Activated CD4-positive, alpha-beta T cell treated with anti-CD3 and anti-CD28 coated beads for 24 hours (primary cell): ENCODE measurements at regions not wholly inside any gene's neighbourhood (a gene's known extent, or its start where the extent isn't known, plus 50 kb on each side); places are given as distances from the start of the nearest gene placed in this dataset.

ENCODE experiments used
- DNase-seq, 2 donors: peaks; one replicate each; pipeline ENCODE4 v3.0.0-alpha.2; 2020; ENCODE audit warnings: low read depth in 2 of 2

- no peak for DNase-seq
Observed at GRCh38 chr2:128437204-128437565, 118.5 kb upstream of the HS6ST1 start.

- no peak for DNase-seq
Observed at GRCh38 chr2:128438091-128438490, 119.4 kb upstream of the HS6ST1 start.

GRCh38 chr2:128438586-128438985 is 119.9 kb upstream of the HS6ST1 start:
- DNase-seq: no peak

DNA sequence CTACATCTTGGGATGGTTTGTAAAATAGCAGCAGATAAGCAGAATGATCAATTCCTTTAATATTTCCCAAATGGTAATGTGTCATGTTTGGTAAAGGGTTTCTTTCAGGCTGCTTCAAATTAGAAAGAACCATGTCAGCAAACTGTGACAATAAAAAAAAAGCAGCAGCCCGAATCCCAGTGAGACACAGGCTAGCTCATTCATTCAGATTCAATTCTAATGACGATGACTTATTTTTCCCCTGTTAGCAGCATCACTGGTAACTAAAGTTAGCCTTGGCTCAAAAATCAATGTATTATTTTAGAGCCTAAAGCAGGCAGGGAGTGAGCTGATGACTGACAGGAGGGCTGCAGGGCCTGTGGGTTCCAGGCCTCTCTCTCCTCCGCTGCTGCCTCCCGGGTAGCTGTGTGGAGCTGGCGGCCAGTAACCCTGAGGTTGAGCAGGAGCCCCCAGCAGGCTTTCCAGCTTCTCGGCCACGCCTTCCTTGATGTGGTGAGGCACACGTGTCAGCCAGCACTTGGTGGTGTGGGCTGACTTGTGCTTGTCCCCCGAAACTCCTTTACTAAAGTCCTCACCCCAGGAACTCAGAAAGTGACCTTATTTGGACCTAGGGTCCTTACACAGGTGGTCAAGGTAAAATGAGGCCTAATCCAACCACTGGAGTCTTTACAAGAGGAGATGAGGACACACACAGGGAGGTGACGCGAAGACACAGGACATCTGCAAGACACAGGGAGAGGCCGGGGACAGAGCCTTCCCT is 120.5 kb upstream of the HS6ST1 start:
- no peak for DNase-seq

DNA sequence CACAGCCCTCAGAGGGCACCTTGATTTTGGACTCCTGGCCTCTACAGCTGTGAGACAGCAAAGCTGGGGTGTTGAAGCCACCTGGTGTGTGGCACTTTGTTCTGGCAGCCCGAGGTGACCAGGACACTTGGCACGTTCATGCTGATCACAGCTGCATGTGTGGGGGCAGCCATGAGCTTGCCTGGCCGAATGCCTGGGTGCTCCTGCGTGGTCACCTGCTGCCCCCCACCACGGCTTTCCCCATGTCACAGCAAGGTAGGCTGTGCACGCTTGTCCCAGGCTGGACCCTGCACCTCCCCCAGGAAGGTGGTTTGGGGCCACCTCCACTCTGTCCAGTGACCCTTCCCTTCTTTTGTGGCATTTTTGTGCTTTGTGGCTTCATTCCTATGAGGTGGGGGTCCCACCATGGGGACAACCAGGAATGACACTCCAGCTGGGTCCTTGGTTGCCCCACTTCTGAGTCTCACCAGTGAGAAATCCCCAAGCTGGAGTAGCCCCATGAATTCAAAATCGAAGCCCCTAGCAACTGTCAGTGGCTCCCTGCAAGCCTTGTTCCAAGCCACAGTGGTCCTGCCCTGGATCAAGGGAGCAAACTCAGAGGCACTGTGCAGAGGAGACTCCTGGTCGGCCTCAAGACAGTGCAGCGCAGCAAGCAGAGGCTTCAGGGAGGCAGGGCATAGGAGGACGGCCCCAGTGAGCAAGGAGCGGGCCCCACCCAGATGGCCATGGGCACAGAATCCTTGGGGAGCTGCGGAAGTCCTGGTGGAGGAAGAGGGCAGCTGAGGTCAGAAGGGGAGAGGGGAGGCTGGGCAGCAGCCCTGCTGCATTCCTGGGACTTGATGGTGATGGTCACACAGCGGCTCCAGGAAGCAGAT is 121.4 kb upstream of the HS6ST1 start:
- no peak for DNase-seq

- DNase-seq: no peak
Observed at GRCh38 chr2:128440666-128441340, 122.1 kb upstream of the HS6ST1 start.

- DNase-seq: no peak
Observed at GRCh38 chr2:128441341-128442052, 122.8 kb upstream of the HS6ST1 start.

- DNase-seq: no peak
Observed at GRCh38 chr2:128442053-128442751, 123.5 kb upstream of the HS6ST1 start.

DNA sequence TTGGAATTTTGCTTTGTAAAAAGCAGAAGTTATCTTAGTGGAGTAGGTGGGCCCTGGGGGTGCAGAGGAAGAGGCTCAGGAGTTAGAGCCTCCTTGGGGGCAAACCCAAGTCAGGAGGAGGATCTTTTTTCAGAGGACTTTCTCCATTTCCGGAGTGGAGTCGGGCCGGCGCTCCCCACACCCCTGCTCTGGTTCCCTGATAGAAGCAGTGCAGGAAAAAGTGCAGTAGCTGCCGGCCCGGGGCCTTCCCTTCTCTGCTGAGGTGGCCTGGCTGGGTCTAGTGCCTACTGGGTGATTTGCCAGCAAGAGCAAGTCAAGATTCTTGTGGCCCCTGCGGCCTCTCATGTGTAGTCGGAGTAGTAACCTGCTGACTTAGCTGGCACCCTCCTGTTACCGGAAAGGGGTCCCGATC is 124.2 kb upstream of the HS6ST1 start:
- DNase-seq: no peak

DNA sequence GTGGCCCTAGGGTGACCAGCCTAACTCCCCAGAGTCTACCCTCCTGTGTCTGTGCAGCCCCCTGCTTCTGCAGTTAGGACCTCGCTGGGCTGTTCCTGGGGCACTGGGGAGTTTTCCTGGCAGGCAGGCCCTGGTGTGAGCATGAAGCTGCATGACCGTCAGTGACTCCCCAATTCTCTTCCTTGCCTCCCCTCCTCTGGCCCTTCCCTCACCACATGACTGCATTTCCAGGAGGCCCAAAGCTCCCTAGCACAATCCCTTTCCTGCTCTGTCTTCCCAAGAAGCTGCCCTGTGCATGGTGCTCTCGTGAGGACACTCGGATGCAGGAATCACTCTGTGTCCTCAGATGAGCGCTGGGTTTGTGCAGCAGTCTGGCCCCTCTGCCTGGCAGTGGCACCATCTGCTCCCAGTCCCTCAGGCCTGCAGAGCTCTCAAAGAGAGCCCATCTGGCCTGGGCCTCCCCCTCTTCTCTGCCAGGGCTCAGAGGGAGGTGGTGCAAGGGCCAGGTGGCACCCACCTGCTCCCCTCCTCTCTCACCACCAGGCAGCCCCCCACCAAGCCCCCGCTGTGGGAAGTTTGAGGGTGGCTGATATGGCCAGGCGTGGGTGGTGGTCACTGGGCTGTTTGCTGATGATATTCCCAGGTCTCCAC is 125.6 kb upstream of the HS6ST1 start:
- no peak for DNase-seq

GRCh38 chr2:128444816-128445522 is 126.3 kb upstream of the HS6ST1 start:
- DNase-seq: no peak

GRCh38 chr2:128445523-128445900 is 126.8 kb upstream of the HS6ST1 start:
- no peak for DNase-seq

GRCh38 chr2:128446049-128446873 is 127.6 kb upstream of the HS6ST1 start:
- no peak for DNase-seq

DNA sequence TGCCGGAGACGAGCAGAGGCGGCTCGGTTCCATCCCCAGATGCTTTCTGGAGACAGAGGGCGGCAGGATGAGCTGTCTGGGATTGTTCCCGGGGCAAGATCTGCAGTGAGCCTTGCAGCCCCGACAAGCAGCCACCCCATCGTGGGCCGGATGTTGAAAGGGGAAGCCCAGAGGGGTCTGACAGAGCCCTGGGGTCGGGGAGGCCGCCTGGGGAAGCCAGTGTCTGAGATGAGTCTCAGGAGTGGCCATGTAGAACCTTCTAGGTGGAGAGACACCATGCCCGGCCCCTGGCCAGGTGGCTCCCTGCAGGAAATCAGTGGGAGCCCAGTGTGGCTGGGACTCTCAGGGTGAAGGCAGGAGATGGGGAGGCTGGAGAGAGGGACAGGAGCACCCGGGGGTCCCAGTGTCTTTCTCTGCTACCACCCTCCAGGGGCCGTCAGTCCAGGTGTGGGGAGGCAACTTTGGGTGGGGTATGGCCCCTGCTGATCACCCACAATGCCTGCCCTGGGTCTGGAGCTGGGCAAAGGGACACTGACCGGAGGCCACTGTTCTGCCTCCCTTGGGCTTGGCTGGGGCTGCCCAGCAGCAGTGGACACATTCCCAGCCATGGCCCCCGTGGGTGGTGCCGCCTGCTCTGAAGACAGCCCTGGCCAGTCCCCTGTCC is 128.3 kb upstream of the HS6ST1 start:
- no peak for DNase-seq

DNA sequence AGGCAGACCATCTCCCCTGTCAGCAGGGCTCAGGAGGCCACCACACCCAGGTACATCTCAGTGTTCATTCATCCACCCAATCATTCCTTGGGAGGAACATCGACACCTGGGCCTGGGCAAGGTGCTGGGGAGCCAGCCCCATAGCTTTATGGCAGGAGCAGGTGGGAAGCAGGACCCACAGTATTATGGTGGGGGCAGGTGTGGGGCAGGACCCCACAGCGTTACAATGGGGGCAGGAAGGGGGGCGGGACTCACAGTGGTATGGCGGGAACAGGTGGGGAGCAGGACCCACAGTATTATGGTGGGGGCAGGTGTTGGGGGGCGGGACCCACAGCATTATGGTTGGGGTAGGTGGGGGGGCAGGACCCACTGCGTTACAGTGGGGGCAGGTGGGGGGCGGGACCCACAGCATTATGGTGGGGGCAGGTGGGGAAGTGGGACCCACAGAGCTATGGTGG is 128.9 kb upstream of the HS6ST1 start:
- DNase-seq: no peak

GRCh38 chr2:128448331-128449225 is 129.9 kb upstream of the HS6ST1 start:
- DNase-seq: no peak

- no peak for DNase-seq
Observed at GRCh38 chr2:128449226-128450061, 130.8 kb upstream of the HS6ST1 start.
